Esophagus squamous epithelium (tissue), 4 donors: ENCODE measurements at regions not wholly inside any gene's neighbourhood (a gene's known extent, or its start where the extent isn't known, plus 50 kb on each side); places are given as distances from the start of the nearest gene placed in this dataset.

Experiments
- CTCF ChIP-seq, 6 experiments: fragments of 450-650 bp in 4 of 6; fragments of 200-600 bp in 2 of 6; sonication (generic) in 2 of 6; IDR thresholded peaks; one replicate each; pipeline ENCODE4 v1.5.1; 2016 to 2019; ENCODE audit warnings: antibody characterized with exemption in 6 of 6, mild to moderate bottlenecking in 4 of 6, moderate library complexity in 4 of 6
- POLR2A ChIP-seq, 4 donors: fragments of 450-650 bp; IDR thresholded peaks; one replicate each; pipeline ENCODE4 v1.6.1; 2017; ENCODE audit warnings: antibody characterized with exemption in 4 of 4, mild to moderate bottlenecking in 4 of 4, moderate library complexity in 3 of 4

DNA sequence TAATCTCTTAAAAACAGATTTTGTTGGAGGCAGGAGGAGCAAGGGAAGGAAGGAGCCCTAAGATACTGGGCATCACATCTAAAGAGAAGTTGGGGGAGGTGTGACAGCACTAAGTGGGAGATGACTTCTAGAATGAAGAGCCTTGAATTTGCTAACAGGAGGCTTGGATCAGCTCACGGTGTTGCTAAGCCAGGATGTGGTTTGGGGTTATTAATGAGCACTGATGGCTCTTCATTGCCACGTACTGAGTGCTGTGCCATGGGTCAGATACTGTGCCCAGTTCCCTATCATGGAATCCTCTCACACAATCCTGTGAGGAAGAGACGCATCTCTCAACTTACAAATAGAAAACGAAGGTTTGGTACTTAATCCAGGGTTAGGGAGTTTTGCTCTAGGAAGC, 78.5 kb downstream of the C7orf25 start:
- TF ChIP-seq CTCF (IDR thresholded peaks at IDR 0.05) (no peak), POLR2A (IDR thresholded peaks at IDR 0.05) (no peak)
